HG03175 (cell line): ENCODE measurements at regions not wholly inside any gene's neighbourhood (a gene's known extent, or its start where the extent isn't known, plus 50 kb on each side); places are given as distances from the start of the nearest gene placed in this dataset.
"Not testable (repeated sequence)": the region's sequence is repeated elsewhere in the genome, so short reads cannot be mapped to it uniquely, and the experiment has no call there.

Experiments used
- ATAC-seq: cut with Tn5 transposase; IDR thresholded peaks from one replicate; pipeline ENCODE4 v1.9.1; 2021; ENCODE audit warnings: mild to moderate bottlenecking, moderate library complexity; ENCODE audit not compliant: unreplicated experiment

DNA sequence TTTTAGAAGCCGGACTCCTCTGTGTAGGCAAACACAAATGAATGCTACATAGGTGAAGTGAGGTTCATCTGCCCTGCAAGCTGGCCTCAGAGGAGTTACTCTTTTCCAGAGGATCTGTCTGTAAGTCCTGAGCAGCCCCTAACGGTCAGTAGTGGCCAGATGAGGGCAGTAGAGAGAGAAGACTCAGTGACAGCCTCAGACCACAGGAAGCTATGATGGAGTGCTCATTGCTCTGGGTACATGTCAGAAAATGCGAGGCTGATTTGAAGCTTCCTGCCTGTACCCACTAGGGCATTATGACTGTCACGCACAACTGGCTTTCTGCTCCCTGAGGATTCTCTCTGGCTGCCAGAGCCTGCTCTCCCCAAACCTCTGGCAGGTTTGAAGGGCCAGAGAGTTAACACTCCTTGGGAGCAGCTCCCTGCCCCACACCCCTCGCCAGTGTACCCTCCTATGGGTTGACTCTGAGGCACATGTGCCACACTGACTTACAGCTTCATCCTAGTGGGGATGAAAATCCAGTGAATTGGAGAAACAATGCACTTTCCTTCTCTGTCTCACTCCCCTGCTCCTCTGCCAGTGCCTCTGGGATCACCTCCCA, 141.5 kb downstream of the GABRG2 start:
- peak; percentile 95 for ATAC-seq

DNA sequence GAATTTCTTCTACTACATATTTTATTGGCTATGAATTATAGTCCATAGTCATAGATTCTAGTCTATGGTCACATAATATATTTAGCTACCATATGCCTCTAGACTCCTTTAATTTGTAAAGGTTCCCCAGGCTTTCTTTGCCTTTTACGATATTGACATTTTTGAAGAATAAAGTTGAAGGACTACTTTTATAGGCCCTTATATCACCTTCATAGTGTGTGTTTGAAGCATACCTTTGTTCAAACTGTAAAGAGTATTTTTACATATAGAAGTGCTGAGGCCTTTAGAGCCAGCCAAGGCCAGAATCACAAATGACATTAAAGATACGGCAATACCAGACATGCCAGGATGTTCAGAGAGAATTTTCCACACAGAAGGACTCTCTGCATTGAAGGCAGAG, 147.0 kb downstream of the GABRG2 start:
- ATAC-seq: no peak

DNA sequence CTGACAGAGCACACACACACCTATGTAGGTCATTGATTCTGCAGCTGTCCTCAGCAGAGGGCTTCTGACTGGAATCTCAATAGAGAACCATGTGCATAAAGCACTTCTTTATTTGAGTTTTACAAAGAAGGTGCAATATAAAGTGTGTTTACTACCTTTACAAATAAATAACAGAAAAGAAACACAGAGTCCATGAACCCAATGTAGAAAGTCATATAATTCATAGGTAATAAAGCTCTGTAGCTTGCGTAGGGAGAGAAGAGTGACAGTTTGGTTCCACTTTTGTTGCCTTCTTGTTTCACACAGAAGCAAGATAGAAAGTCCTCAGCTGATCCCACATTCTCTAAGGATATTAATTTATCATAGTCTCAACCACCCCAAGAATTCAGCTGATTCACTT, 149.5 kb downstream of the GABRG2 start:
- ATAC-seq: no peak

DNA sequence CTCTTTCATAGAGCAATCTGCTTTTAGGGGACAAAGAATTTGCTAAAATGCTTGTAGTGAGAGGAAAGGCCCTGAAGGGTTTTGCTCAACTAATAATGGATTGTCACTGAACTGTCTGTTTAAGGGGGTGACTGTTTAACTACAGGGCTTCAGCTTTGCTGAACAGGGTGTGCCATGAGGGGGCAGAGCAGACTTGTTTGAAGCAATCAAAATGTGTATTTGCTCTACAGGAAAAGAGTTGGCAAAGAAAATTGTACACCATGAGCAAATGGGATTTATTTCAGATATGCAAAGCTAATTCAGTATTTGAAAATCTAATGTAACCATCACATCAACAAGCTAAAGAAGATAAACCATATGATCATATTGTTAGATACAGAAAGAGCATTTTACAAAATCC, 154.3 kb downstream of the GABRG2 start:
- ATAC-seq: no peak

DNA sequence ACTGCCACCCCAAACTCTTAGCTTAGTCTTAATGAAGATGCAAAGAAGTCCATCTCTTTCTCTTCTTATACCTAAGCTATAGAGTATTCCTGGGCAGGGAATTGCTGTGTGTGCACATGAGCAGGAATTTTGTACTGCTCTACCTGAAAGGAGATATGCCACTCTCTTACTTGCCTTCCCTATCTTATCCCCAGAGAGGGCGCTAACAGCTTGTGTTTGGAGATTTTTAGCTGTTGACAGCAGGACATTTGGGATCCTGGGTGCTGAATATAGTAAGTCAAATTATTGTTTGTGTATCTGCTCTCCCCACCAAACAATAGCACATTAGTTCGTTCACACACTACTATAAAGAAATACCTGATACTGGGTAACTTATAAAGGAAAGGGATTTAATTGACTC, 159.5 kb downstream of the GABRG2 start:
- ATAC-seq: no peak

DNA sequence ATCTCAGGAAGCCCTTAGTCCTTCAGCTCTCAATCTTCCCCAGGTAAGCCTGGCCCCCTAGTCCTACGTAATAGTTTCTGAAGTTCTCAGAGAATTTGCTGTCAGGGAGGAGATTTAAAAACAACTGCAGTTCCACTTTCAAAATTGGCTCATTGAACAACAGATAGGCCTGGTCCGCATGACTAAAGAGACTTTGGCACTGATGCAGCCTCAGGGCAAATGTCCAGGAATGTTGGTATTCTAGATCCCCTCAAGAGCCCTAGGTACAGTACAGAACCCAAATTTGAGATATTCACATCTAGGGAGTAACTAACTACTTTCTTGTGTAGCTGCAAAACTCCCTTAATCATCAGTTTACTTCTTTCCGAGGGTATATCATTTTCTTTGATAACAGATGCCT, 162.8 kb downstream of the GABRG2 start:
- ATAC-seq: no peak

DNA sequence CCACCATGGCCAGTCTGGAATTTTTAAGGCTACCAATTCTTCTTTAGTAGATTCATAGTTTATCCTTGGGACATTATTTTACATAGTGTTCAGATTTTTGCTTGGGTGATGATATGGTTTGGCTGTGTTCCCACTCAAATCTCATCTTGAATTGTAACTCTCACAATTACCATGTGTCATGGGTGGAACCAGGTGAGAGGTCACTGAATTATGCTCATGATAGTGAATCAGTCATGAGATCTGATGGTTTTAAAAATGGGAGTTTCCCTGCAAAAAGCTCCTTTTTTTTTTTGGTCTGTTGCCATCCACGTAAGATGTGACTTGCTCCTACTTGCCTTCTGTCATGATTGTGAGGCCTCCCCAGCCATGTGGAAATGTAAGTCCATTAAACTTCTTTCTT, 163.9 kb downstream of the GABRG2 start:
- no peak for ATAC-seq

DNA sequence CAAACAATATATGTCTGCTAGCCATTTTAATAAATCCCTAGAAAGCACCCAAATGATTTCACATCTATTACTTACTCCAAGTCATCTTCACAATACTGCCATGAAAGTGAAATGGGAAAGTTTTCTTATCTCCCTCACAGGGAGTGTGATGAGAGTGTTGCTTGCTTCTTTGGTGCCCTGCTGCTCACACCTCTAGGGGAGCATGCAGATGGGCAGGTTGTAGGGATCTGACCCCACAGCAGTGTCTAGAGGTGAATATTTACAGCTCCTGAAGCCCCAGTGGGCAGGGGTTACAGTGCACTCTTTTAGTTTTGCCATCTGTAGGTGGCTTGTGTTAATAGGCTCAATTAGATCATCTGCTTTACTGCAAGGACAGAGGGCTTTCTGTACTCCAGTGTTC, 173.2 kb downstream of the GABRG2 start:
- ATAC-seq: no peak

DNA sequence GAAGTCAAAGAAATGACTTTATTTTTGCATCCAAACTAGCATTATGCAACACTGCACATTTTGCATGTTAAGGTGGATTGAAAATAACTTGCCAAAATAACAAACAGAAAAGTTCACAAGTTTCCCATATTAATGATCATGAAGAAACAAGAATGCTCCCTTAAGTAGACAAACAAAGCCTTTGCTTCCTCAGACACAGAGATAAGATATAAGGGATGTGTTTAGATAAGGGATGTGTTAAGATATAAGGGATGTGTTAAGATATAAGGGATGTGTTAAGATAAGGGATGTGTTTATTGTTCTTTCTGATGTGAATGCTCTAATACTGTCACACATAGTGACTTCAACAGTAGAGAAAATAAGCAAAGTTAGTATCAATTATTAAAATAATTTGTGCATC, 174.8 kb downstream of the GABRG2 start:
- no peak for ATAC-seq

DNA sequence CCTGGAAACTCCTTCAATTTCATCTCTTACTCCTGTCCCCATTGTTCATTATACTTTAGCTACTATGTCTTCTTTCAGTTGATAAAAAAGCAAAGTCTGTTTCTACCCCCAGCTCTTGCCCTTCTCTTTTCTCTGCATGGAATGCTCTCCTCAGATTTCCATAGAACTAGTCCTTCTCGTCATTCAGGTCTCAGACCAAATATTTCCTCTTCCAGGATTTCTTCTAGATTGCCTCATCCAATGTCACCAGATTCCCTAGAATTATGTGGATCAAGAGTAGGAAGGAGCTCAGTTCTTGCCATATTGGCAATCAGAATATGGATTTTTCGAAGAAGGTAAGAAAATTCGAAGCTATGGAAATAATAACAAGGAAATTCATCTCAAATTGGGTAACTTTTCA, 176.1 kb downstream of the GABRG2 start:
- no peak for ATAC-seq

DNA sequence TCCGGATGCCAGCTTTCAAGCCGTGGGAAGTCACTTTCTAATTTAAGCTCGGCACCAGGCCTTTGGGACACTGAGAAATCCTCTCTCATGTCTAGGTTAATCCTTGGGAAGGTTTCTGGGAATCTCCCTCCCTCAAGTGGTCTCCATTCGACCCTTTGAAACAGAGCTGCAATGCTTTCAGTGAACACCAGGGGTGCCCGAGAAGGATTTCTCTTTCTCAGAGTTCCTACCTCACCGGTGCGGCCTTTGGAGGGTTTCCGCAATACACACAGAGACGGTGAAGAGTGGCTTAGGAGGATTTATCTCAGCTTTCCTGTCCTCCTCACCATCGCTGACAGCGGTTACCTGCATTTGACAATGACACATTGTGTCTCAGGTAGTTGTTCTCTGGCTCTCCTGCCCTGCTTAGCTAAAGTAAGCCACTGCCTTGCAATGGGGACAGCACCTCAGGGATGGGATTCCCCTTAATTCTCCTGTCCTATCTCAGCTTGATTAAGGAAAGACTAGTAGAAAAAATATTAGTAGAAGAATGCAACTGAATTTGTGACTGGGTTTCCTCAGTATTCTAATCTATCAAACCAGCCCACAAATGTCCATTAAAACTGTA, 180.6 kb downstream of the GABRG2 start:
- ATAC-seq: peak; percentile 46

DNA sequence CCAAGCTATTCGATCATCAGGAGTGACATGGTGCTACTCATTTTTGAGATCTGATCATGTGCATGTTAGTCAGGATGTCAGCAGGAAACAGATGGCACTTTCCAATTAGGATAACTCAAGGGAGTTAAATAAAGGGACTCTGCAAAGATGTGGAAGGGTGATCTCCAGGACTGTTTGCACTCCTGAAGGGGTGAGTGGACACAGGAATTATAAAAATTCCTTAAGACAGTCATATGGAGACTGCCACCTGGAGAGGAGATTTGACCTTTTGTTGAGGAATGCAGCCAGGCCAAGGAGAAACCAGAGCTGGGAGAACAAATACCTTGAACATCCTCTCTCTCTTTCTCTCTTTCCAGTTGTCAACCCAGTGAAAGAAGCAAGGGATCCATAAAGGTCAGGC, 189.1 kb downstream of the GABRG2 start:
- no peak for ATAC-seq

DNA sequence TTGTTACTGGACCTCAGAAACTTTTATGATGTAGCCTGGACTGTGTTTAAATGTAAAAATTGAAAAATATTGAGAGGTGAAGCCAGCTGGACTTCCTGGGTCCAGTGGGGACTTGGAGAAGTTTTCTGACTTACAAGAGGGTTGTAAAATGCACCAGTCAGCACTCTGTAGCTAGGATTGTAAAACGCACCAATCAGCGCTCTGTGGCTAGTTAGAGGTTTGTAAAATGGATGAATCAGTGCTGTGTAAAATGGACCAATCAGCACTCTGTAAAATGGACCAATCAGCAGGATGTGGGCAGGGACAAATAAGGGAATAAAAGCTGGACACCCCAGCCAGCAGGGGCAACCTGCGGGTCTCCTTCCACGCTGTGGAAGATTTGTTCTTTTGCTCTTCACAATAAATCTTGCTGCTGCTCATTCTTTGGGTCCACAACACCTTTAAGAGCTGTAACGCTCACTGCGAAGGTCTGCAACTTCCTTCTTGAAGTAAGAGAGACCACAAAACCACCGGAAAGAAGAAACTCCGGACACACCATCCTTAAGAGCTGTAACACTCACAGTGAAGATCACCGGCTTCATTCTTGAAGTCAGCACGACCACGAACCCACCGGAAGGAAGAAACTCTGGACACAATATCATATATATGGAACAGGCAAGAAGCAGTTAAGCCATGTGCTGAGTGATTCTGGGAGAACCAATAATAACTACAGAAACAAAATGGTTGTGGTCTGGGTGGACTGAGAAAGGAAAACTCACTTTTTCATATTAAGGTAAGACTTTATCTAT, 201.3 kb downstream of the GABRG2 start:
- peak; percentile 67 for ATAC-seq

DNA sequence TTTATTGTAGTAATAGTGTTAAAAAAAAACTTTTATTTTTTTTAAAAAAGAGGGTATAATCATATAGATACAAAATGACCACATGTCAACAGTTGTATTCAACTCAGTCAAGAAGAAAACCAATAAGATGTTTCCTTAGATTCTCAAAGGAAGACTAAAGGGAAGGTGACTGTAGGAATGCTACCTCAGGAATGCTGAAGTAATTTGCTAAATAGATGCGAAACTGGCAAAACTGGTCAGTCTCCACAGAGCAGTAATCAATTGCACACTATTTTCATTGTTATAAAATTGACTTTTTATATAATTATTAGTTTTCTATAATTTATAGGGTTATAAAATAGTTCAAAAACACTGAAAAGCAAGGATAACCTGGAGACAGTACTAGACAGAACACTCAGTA, 204.8 kb downstream of the GABRG2 start:
- no peak for ATAC-seq

DNA sequence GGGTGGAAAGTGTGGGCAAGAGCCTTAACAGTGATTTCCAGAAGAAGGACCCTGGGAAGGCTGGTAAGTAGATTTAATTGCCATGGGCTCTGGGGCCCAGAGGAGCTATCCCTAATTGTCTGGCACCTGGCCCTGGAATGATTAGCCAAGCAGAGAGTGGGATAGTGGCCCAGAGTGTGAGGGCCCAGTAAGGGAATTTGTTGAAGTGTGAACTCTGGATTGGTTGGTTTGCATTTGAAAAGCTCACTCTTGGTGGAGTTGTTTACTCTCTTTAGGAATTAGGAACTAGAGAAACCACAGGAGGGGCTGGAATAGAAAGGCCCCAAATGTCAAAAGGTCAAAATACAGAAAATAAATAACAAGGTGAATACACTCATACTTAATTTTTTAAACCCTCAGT, 207.1 kb downstream of the GABRG2 start:
- no peak for ATAC-seq

DNA sequence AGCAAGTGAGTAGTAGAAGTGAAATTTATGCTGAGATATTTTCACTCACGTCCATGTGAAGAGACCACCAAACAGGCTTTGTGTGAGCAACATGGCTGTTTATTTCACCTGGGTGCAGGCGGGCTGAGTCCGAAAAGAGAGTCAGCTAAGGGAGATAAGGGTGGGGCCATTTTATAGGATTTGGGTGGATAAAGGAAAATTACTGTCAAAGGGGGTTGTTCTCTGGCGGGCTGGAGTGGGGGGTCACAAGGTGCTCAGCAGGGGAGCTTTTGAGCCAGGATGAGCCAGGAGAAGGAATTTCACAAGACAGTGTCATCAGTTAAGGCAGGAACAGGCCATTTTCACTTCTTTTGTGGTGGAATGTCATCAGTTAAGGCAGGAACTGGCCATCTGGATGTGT, 207.8 kb downstream of the GABRG2 start:
- not testable (repeated sequence) for ATAC-seq

DNA sequence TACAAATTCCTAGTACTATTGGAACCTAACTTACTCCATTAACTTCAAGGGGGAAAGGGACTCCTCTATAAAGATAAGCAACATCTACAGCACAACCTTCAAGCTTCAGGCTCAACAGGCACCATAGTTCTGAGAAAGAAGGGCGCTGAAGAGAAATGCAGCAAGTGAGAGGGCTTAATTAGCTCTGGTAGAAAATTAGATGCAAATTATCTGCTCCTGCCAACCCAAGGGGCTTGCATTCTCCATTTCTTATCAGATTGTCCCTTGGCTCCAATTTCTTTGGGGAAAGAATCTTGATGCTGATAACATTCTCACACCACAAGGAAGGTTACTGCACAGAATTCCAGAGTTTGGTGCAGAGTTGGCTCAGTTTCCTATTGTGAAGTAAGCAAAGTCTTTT, 214.6 kb downstream of the GABRG2 start:
- ATAC-seq: no peak

DNA sequence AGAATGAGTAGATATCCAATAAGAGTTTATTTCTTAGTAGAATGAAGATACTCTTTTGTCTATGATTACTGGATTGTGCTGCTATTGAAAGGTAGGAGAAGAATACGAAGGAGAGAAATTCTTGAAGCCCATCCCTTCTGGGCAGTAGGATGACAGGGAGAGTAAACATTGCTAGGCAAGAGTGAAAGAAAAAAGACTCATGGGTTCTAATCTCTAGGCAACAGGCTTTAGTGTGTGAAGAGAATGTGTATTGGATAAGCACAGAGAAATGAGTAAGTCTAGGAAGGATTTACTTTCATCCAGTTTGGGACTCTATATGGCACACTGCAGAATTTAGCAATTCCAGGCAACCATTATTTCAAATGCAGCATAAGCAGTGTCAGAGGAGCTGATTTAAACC, 216.0 kb downstream of the GABRG2 start:
- no peak for ATAC-seq

DNA sequence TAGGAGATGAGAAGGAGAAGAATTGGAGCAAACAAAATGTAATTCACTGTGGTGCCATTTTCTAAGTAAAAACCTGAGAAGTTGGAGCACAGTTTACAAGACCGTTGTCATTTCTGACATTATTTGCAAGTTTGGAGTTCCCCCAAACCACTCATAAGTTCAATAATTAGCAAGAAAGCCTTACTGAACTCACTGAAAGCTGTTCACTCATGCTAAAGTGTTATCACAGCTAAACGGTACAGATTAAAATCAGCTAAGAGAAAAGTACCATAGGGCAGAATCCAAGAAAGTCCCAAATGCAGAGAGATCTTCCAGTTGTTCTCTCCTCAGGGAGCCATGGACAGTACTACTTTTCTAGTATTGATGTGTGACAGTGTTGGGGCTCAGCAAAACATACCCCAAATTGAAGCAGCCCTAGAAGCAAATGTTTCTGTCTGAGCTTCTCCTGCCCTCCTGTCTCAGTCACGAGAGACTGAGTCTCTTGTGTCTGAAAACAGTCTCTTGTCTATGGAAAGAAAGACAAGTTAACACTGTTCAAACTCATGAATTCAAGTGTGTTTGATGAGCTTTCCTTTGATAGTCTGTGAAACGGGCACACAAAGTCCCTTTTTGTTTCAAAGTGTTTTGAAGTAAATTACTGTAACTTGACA, 221.2 kb downstream of the GABRG2 start:
- peak; percentile 69 for ATAC-seq

DNA sequence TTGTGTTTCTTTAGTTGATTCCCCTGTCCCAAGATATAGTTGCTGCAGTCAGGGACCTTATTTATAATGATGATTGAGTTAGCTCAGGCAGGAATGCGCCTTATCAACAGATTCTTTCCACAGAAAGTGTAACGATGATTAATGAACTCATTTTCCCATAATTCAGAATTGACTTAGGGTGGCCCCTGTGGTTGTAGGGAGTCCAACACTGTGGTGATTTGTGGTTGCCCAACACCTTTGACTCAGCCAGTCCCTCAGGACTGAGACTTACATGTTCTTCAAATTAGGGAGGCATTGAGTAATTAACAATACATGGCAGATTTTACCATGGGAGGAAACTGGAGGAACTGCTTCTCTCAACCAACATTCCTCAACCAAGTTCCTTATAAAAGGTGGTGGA, 221.9 kb downstream of the GABRG2 start:
- ATAC-seq: no peak

DNA sequence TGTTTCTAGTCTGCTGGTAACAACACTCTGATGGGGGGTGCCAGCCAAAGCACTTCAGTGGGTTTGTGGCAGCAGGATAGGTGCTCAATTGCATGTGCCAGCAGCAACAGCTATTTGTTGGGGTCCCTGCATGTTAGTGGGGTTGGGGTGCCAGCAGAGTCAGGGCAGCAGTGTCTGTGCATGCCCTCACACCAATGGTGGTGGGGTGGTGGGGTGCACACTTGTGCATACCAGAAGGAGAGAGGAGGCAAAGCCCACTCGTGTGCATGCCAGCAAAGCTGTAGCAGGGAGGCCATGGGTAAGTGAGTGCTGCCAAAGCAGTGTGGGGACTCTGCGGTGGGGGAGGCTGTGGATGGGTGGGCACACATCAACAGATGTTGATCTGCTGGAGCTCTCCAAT, 232.2 kb downstream of the GABRG2 start:
- ATAC-seq: no peak

DNA sequence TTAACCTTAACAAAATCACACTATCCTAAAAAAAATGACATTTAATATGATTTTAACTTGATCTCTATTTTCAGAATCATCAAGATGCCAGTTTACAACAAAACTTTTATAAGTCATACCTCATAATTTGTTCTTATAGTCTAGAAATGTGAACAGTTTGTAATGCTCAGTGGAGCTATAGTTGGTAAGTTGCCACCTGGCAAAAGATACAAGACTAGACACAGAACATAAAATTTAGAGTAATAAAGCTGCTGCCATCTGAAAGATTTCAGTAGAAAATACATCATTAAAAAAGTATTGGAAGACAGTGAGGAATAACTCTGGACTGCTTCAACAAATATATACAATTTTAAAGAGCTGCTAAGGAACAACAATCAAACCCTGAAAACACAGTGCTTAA, 233.8 kb downstream of the GABRG2 start:
- ATAC-seq: no peak
